Body of pancreas (tissue), 4 donors: ENCODE measurements at regions not wholly inside any gene's neighbourhood (a gene's known extent, or its start where the extent isn't known, plus 50 kb on each side); places are given as distances from the start of the nearest gene placed in this dataset.

ENCODE experiments used
- POLR2A ChIP-seq, 3 donors: fragments of 450-650 bp; IDR thresholded peaks; one replicate each; pipeline ENCODE4 v1.6.1; 2016; ENCODE audit warnings: antibody characterized with exemption in 3 of 3, mild to moderate bottlenecking in 2 of 3
- TF ChIP-seq, protein P1 (sequence below), 7 experiments: fragments of 450-650 bp in 4 of 7; fragments of 200-600 bp in 3 of 7; sonication (generic) in 3 of 7; IDR thresholded peaks; one replicate each; pipeline ENCODE4 v1.5.1; 2016 to 2019; ENCODE audit warnings: antibody characterized with exemption in 7 of 7

DNA sequence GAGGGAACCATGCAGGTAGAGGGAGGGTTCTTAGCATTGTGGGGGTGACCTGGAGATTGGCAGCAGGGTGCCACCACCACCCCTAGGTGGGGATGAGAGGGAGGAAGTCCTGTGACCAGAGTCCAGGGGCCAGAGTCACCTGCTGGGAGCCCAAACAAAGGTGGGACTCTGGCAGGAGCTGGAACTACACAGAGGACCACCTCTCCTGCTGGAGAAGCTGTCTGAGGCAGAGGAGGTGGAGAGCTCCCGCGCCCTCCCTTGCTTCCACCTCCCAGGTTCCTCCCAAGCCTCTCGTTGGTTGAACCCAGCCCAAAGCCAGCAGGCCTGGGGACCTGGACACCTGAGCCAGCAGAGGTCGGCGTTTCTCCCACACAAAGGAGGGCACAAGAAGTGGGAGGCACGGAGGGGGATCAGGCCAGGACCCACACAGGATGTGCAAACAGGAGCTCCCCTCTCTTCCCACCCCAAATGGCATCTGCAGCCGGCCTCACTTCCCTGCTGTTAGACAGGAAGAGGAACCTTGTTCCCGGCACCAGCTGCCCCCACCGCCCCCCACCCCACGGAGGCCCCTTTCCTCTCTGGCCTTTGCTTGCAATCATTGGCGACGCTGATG lies 154.6 kb downstream of the SEC14L1 start:
- no peak for TF ChIP-seq POLR2A (IDR thresholded peaks at IDR 0.05)
- TF ChIP-seq, protein P1, sequence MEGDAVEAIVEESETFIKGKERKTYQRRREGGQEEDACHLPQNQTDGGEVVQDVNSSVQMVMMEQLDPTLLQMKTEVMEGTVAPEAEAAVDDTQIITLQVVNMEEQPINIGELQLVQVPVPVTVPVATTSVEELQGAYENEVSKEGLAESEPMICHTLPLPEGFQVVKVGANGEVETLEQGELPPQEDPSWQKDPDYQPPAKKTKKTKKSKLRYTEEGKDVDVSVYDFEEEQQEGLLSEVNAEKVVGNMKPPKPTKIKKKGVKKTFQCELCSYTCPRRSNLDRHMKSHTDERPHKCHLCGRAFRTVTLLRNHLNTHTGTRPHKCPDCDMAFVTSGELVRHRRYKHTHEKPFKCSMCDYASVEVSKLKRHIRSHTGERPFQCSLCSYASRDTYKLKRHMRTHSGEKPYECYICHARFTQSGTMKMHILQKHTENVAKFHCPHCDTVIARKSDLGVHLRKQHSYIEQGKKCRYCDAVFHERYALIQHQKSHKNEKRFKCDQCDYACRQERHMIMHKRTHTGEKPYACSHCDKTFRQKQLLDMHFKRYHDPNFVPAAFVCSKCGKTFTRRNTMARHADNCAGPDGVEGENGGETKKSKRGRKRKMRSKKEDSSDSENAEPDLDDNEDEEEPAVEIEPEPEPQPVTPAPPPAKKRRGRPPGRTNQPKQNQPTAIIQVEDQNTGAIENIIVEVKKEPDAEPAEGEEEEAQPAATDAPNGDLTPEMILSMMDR (IDR thresholded peaks at IDR 0.05): no peak
